ENCODE measurements at regions not wholly inside any gene's neighbourhood (a gene's known extent, or its start where the extent isn't known, plus 50 kb on each side); places are given as distances from the start of the nearest gene placed in this dataset.

DNA sequence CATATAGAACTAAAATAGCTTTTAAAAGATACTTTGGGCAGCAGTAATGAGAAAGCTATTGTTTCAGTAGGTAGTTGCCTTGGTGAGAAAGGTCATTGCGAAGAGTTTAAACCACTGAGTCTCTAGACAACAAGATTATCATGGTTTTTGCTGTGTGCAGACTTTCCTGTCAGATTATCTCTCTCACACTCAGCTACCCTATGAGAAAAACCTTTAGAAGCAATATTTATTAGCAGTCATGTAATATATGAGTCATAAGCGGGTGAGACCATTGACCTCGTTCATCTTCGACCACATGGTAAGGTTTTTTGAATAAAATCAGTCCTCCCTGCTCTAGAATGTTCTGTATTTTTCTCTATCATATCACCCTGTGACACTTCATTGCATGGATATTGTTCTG is 59.9 kb downstream of the GPR65 start:
- no peaks in the 10 kb centered on the region for H3K27me3 Mint-ChIP-seq (ENCODE audit: low read depth)
- peaks cover 25% of the 10 kb centered on the region for H3K9me3 Mint-ChIP-seq
- CTCF ChIA-PET: no interaction called here
- no peaks in the 10 kb centered on the region for H3K36me3 Mint-ChIP-seq
- no peak overlapping the region for H3K27ac Mint-ChIP-seq
- no peak for DNase-seq (ENCODE audit: low spot score)
- POLR2A ChIA-PET: no interaction called here
- H3K4me1 Mint-ChIP-seq: no peaks in the 10 kb centered on the region
- no peak overlapping the region for H3K4me3 Mint-ChIP-seq
- ATAC-seq: no peak
- TF ChIP-seq CBFB (CRISPR knock-in tag; IDR thresholded peaks at IDR 0.05; ENCODE audit: low read depth) (no peak), ZNF232 (CRISPR knock-in tag; IDR thresholded peaks at IDR 0.05) (no peak), ZBTB43 (CRISPR knock-in tag; IDR thresholded peaks at IDR 0.05) (no peak), SOX15 (CRISPR knock-in tag; IDR thresholded peaks at IDR 0.05) (no peak), STAT6 (CRISPR knock-in tag; conservative IDR thresholded peaks at IDR 0.05; ENCODE audit: low read depth) (no peak), ZNF425 (CRISPR knock-in tag; conservative IDR thresholded peaks at IDR 0.05) (no peak), ATF2 (CRISPR knock-in tag; IDR thresholded peaks at IDR 0.05; ENCODE audit: borderline replicate concordance, low read depth) (no peak), ZNF121 (CRISPR knock-in tag; IDR thresholded peaks at IDR 0.05) (no peak), EMX1 (CRISPR knock-in tag; IDR thresholded peaks at IDR 0.05) (no peak), NFE2L1 (CRISPR knock-in tag; IDR thresholded peaks at IDR 0.05) (no peak), TCF7 (CRISPR knock-in tag; IDR thresholded peaks at IDR 0.05; ENCODE audit: low read depth) (no peak), RORB (CRISPR knock-in tag; IDR thresholded peaks at IDR 0.05) (no peak), GABPB1 (CRISPR knock-in tag; IDR thresholded peaks at IDR 0.05) (no peak), E2F4 (CRISPR knock-in tag; IDR thresholded peaks at IDR 0.05; ENCODE audit: borderline replicate concordance, low read depth) (no peak), OVOL2 (CRISPR knock-in tag; IDR thresholded peaks at IDR 0.05; ENCODE audit: borderline replicate concordance) (no peak), SMAD3 (CRISPR knock-in tag; IDR thresholded peaks at IDR 0.05; ENCODE audit: borderline replicate concordance) (no peak)
- TF ChIP-seq, protein P1, sequence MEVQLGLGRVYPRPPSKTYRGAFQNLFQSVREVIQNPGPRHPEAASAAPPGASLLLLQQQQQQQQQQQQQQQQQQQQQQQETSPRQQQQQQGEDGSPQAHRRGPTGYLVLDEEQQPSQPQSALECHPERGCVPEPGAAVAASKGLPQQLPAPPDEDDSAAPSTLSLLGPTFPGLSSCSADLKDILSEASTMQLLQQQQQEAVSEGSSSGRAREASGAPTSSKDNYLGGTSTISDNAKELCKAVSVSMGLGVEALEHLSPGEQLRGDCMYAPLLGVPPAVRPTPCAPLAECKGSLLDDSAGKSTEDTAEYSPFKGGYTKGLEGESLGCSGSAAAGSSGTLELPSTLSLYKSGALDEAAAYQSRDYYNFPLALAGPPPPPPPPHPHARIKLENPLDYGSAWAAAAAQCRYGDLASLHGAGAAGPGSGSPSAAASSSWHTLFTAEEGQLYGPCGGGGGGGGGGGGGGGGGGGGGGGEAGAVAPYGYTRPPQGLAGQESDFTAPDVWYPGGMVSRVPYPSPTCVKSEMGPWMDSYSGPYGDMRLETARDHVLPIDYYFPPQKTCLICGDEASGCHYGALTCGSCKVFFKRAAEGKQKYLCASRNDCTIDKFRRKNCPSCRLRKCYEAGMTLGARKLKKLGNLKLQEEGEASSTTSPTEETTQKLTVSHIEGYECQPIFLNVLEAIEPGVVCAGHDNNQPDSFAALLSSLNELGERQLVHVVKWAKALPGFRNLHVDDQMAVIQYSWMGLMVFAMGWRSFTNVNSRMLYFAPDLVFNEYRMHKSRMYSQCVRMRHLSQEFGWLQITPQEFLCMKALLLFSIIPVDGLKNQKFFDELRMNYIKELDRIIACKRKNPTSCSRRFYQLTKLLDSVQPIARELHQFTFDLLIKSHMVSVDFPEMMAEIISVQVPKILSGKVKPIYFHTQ (CRISPR knock-in tag; IDR thresholded peaks at IDR 0.05): no peak
- TF ChIP-seq, protein P2, sequence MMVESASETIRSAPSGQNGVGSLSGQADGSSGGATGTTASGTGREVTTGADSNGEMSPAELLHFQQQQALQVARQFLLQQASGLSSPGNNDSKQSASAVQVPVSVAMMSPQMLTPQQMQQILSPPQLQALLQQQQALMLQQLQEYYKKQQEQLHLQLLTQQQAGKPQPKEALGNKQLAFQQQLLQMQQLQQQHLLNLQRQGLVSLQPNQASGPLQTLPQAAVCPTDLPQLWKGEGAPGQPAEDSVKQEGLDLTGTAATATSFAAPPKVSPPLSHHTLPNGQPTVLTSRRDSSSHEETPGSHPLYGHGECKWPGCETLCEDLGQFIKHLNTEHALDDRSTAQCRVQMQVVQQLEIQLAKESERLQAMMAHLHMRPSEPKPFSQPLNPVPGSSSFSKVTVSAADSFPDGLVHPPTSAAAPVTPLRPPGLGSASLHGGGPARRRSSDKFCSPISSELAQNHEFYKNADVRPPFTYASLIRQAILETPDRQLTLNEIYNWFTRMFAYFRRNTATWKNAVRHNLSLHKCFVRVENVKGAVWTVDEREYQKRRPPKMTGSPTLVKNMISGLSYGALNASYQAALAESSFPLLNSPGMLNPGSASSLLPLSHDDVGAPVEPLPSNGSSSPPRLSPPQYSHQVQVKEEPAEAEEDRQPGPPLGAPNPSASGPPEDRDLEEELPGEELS (CRISPR knock-in tag; IDR thresholded peaks at IDR 0.05): no peak
- TF ChIP-seq, protein P3, sequence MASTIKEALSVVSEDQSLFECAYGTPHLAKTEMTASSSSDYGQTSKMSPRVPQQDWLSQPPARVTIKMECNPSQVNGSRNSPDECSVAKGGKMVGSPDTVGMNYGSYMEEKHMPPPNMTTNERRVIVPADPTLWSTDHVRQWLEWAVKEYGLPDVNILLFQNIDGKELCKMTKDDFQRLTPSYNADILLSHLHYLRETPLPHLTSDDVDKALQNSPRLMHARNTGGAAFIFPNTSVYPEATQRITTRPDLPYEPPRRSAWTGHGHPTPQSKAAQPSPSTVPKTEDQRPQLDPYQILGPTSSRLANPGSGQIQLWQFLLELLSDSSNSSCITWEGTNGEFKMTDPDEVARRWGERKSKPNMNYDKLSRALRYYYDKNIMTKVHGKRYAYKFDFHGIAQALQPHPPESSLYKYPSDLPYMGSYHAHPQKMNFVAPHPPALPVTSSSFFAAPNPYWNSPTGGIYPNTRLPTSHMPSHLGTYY (CRISPR knock-in tag; IDR thresholded peaks at IDR 0.05): no peak
- TF ChIP-seq, protein P4, sequence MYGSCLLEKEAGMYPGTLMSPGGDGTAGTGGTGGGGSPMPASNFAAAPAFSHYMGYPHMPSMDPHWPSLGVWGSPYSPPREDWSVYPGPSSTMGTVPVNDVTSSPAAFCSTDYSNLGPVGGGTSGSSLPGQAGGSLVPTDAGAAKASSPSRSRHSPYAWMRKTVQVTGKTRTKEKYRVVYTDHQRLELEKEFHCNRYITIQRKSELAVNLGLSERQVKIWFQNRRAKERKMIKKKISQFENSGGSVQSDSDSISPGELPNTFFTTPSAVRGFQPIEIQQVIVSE (CRISPR knock-in tag; IDR thresholded peaks at IDR 0.05; ENCODE audit: borderline replicate concordance): no peak
